GM13976 (cell line): ENCODE measurements at regions not wholly inside any gene's neighbourhood (a gene's known extent, or its start where the extent isn't known, plus 50 kb on each side); places are given as distances from the start of the nearest gene placed in this dataset.

ENCODE experiments used
- DNase-seq: peaks from one replicate; pipeline ENCODE4 v3.0.0; 2012; ENCODE audit warnings: low spot score
- CTCF ChIP-seq: IDR thresholded peaks from 2 replicates; pipeline ENCODE4 v1.5.1; 2012; ENCODE audit warnings: borderline replicate concordance, mild to moderate bottlenecking; ENCODE audit not compliant: insufficient read depth; ENCODE audit errors: extremely low read depth, missing control alignments, control extremely low read depth
- in situ Hi-C: fragments of 300-500 bp; cut with MboI; formaldehyde crosslinking; loops from one replicate; pipeline ENCODE4 v1.12.0; 2022; ENCODE audit warnings: low sequenced_read_pairs, mixed read lengths, inconsistent platforms; ENCODE audit not compliant: unreplicated experiment

GRCh38 chr2:118562144-118562543 is 285.3 kb downstream of the EN1 start:
- no peak for DNase-seq
- in situ Hi-C loops = no loop called here
- no peak for TF ChIP-seq CTCF

- no peak for DNase-seq
- in situ Hi-C loops = no loop called here
- no peak for TF ChIP-seq CTCF
Measured at GRCh38 chr2:118558846-118559245, 288.6 kb downstream of the EN1 start.

- TF ChIP-seq CTCF = no peak
- no peak for DNase-seq
- in situ Hi-C loops = no loop called here
Measured at GRCh38 chr2:118557791-118558190, 289.7 kb downstream of the EN1 start.

- DNase-seq = no peak
- in situ Hi-C loops = no loop called here
Measured at GRCh38 chr2:118557016-118557415, 290.4 kb downstream of the EN1 start.

GRCh38 chr2:118554616-118555015 is 292.8 kb downstream of the EN1 start:
- no peak for DNase-seq
- TF ChIP-seq CTCF = no peak
- in situ Hi-C loops = no loop called here

More at GRCh38 chr2:118557016-118557415, 290.4 kb downstream of the EN1 start:
- TF ChIP-seq CTCF = no peak

GRCh38 chr2:118549503-118549902 is 297.9 kb downstream of the EN1 start:
- no peak for TF ChIP-seq CTCF
- DNase-seq = no peak
- in situ Hi-C loops = no loop called here
